AG09309 (cell line): ENCODE measurements at regions not wholly inside any gene's neighbourhood (a gene's known extent, or its start where the extent isn't known, plus 50 kb on each side); places are given as distances from the start of the nearest gene placed in this dataset.
"Not testable (repeated sequence)": the region's sequence is repeated elsewhere in the genome, so short reads cannot be mapped to it uniquely, and the experiment has no call there.

Experiments used
- DNase-seq: peaks from one replicate; pipeline ENCODE4 v3.0.0-alpha.2; 2010; ENCODE audit warnings: low read depth
- H3K4me3 ChIP-seq: 2 replicates; pipeline ENCODE4 v1.5.1; 2011; ENCODE audit warnings: mild to moderate bottlenecking, low read depth, low read length, moderate library complexity; ENCODE audit not compliant: control insufficient read depth
- TF ChIP-seq, protein P1 (sequence below): IDR thresholded peaks from 2 replicates; pipeline ENCODE4 v1.5.1; 2011; ENCODE audit warnings: mild to moderate bottlenecking, low read depth, low read length, inconsistent platforms; ENCODE audit not compliant: insufficient read depth, control insufficient read depth; ENCODE audit errors: missing control alignments

DNA sequence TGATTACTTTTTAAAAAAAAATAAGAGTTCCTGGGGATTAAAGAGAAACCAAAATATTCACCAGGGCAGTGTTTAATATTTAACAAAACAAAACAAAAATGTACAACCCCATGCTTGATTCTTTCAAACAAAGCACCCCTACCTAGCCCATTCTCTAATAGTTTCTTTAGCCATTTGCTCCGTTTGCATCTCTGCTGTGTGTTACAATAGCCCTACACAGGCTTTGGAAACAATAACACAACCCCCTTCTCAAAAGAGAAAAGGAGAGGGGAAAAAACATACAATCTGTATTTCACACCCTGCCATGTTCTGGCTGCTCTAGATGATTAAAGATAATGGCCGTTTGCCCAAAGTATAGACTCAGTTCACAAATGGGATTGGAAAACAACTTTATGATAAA is 302.9 kb downstream of the CPS1 start:
- TF ChIP-seq, protein P1, sequence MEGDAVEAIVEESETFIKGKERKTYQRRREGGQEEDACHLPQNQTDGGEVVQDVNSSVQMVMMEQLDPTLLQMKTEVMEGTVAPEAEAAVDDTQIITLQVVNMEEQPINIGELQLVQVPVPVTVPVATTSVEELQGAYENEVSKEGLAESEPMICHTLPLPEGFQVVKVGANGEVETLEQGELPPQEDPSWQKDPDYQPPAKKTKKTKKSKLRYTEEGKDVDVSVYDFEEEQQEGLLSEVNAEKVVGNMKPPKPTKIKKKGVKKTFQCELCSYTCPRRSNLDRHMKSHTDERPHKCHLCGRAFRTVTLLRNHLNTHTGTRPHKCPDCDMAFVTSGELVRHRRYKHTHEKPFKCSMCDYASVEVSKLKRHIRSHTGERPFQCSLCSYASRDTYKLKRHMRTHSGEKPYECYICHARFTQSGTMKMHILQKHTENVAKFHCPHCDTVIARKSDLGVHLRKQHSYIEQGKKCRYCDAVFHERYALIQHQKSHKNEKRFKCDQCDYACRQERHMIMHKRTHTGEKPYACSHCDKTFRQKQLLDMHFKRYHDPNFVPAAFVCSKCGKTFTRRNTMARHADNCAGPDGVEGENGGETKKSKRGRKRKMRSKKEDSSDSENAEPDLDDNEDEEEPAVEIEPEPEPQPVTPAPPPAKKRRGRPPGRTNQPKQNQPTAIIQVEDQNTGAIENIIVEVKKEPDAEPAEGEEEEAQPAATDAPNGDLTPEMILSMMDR = no peak
- DNase-seq = no peak

DNA sequence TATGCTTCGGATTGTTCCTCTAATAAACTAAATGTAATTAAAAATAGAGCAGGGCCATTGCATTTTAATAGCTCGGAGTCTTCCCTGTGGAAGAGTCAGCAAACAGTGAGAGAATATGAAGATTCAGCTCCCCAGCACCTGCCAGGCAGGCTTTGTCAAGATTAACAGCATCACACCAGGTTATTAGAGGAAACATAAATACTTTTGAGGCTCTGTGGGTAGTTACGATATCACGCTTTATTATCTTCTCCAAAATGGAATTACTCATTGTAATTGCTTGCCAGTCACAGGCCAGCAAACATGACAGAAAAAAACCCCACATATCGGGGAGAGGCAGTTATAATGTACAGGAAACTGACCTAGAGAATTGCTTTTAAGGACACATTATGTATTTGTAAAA is 303.9 kb downstream of the CPS1 start:
- H3K4me3 ChIP-seq = no peak overlapping the region
- TF ChIP-seq, protein P1 = no peak
- DNase-seq = no peak

More for the DNA sequence above, 302.9 kb downstream of the CPS1 start:
- H3K4me3 ChIP-seq = no peak overlapping the region

DNA sequence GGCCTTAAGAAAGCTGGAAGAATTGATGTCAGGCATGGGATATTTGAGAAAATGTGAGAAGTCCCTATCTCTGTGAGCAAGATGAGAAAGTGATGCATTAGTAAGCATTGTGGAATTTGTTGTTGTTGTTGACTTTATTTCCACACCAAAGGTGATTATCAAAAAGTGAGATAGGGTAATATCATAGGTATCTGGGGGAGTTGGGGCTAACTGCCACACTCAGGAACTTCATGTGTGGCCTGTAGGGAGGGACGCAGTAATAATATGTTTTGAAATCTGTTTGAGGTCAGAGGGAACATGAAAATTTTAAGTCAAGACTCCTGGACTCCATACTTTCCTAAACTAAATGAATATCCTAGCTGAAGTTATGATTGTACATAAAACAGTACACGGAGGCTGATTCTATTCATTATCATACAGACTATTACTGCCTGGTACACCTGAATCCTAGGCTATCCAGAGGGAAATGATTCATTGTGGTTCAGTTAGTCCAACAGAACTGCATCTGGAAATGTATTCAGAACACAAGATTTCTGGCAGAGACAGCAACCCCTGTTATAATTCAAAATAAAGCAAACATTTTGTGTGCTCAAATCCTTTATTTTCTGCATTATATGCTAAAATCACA is 304.8 kb downstream of the CPS1 start:
- TF ChIP-seq, protein P1 = no peak
- no peak for DNase-seq
- no peak overlapping the region for H3K4me3 ChIP-seq

DNA sequence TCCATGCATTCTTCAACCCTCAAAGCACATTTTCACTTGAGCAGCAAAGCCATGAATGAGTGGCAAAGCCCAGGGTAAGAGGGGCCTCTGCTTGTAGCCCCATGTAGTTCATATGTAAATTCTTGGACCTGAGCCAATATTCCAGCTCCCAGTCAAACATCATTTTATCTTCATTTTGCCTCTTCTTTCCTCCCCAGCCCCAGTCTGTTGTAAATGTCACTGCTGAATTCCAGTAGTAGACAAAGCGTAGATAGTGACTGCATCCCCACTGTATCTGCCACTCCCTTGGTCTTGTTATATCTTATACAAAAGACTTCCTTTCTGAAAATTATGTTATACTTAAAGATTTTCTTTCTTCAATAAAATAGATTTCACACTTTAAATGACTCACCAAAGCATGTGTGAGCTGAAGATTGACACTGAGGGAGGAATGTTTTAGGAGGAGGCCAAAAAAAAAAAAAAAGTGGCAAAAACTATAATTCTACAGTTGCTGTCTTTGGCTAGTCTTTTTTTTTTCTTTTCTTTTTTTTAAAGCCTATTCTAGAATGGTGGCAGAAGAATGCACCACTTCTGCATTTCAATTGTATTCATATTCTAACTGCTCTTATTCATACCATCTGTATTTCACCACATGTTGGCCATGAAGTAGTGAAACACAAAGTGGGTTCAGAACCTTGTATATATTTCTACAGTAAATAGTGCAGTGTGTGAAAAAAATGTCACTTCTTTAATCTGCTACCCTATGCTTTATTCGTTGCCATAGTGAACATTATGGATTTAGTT is 306.1 kb downstream of the CPS1 start:
- TF ChIP-seq, protein P1 = no peak
- no peak for DNase-seq
- no peak overlapping the region for H3K4me3 ChIP-seq

DNA sequence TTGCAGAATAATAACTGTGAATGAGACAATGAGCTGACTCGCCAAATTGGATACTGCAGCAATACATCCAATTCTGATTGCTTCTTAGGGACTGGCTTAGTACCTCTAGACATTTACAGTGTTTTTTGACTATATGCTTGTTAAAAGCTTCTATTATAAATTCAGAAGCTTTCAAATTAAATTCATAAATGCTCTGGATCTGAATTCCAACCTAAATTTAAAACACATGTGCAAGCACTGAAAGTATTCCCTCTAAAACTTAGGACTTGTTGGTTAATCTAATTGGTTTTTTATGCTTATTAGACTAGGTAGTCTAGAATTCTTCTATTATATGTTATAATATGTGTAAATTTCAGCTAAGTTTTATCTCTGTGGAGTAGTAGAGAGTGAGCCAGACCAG is 306.9 kb downstream of the CPS1 start:
- TF ChIP-seq, protein P1 = no peak
- no peak overlapping the region for H3K4me3 ChIP-seq
- DNase-seq = no peak

DNA sequence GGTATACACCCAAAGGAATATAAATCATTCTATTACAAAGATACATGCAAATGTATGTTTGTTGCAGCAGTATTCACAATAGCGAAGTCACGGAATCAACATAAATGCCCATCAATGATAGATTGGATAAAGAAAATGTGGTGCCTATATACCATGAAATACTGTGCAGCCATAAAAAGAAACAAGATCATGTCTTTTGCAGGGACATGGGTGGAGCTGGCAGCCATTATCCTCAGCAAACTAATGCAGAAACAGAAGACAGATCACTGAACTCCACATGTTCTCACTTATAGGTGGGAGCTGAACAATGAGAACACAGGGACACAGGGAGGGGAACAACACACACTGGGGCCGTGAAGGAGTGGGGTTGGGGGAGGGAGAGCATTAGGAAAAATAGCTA is 315.2 kb downstream of the CPS1 start:
- not testable (repeated sequence) for DNase-seq, H3K4me3 ChIP-seq

DNA sequence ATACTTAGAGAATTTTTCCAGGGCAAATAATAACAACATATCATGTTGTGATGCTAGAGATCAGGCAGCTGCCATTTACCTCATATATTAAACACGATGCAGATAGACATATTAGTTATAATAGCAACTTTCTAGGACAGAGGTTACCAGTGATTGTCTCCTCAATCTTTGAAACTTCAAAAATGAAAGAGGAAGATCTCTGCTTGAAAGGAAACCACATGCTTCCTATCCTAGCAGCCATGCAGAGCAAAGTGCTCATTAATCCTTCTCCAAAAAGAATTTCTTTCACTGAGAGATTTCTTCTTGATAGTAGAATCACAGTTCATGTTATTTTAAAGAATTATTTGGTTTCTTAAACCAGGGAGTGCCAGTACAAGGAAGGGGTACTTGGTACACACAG is 317.2 kb downstream of the CPS1 start:
- H3K4me3 ChIP-seq = no peak overlapping the region
- DNase-seq = no peak
- TF ChIP-seq, protein P1 = no peak
